ENCODE measurements at regions not wholly inside any gene's neighbourhood (a gene's known extent, or its start where the extent isn't known, plus 50 kb on each side); places are given as distances from the start of the nearest gene placed in this dataset.

DNA sequence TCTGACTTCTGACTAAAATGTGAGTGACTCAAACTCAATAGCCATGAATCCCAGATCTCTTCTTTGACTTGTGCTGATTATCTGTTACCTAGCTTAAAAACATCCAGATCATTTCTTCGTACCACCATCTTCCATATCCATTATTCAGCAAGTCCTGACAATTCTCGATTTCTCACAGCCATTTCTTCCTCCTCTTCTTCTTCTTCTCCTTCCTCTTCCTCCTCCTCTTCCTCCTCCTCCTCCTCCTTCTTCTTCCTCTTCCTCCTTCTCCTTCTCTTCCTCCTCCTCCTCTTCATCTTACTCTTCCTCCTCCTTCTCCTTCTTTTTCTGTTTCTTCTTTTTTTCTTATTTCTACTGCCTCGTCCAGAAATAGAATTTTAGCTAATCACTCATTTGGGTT, 77.0 kb upstream of the MAP1B start:
- no peak for DNase-seq (ENCODE audit: low read depth in 3 of 3, low spot score in 2 of 3)

DNA sequence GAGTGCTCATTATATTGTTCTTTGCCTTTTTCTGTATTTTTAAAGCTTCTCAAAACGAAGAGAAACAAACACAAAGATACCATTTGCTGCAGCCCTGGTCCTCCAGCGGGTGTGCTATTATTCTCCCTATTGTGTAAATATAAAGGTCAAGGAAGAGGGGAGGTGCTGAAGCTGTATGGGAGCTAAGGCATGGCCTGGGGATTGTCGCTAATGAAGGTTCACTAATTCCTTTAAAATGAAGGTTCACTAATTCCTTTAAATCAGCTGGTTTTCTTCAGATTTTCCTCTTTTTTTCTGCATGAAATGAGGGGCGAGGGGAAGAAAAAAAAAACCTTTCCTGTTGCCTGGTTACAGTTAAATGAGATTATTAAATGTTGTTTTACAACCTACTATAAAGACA, 74.5 kb upstream of the MAP1B start:
- no peak for DNase-seq (ENCODE audit: low read depth in 3 of 3, low spot score in 2 of 3)

DNA sequence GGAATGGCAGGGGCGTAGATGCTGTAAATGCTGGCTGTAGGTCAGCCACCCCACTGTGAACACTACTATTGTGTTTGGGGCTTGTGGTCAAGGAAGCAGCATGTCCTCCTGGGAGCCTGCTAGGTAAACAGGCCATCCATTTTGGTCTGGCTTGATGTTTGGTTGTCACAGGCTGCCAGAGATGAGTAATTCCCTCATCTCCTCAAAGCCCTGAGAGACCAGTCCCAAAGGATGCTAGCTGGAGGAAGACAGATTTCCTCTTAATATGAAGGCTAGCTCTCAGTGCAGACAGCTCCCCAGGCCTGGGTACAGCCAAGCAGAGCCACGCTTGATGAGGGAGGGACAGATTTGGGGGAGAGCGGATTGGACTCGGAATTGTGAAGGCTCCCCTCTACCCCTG, 72.5 kb upstream of the MAP1B start:
- DNase-seq (ENCODE audit: low read depth in 3 of 3, low spot score in 2 of 3) = no peak

DNA sequence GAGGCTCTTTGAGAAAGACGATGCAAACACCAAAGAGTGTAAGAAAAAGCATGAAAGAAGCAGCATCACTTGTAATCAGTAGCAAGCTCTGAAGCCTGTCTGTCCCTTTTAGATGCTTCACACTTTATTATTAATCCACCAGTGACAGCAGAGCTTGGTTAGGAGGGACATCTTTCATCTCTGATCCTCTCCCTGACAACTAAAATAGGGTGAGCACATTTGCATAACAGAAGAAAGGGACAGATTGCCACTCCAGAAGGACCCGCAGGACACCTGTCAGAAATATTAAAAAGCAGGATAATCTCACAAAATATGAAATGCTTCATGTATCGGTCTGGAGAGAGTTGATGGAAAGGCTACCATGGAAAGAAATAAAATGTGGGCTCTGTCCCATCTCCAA, 71.4 kb upstream of the MAP1B start:
- DNase-seq (ENCODE audit: low read depth in 3 of 3, low spot score in 2 of 3) = no peak

DNA sequence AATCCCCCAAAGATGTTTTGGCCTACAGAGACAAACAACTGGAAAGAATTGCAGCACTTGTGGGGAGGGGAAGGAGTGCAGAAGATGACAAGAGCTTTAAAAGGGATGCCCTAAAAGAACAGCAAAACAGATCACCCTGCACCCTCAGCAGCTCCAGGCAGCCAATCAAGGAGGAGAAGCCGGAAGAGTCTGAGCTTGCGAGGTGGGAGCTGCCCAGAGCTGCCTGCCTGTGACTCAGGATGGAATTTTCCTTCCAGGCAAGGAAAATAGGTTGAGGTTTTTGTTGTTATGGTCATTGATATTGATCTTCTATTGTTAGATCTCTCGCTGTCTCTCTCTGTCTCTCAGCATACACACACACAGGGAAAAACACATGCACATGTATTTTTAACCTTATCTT, 70.3 kb upstream of the MAP1B start:
- no peak for DNase-seq (ENCODE audit: low read depth in 3 of 3, low spot score in 2 of 3)

DNA sequence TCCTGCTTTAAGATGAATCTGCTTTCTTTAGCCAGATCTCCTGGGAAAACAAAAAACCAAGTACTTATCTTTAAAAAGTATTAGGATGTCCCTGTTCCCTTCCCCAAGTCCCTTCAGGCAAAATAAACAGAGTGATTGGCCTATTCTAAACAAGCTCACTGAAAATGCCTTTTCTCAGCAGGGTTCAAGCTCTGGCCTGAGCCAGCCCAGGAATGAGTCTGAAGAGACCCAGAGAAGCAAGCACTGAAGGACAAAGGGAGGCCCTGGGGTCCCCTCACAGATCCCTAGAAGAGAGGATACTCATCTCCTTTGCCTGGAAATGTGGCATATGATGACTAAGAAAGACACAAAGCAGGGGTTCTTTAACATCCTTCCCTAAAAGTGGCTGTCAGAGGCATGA, 66.8 kb upstream of the MAP1B start:
- no peak for DNase-seq (ENCODE audit: low read depth in 3 of 3, low spot score in 2 of 3)

DNA sequence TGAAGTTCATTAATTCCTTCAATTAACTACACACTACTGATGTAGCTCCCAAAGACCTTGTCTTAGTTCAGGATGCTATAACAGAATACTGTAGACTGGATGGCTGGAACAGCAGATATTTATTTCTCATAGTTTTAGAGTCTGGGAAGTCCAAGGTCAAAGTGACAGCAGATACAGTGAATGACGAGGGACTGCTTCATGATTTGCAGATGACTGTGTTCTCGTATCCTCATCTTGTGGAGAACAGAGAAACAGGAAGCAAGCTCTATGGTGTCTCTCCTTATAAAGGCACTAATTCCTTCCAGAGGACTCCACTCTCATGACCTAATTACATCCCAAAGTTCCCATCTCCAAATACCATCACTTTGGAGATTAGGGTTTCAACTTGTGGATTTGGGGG, 65.6 kb upstream of the MAP1B start:
- no peak for DNase-seq (ENCODE audit: low read depth in 3 of 3, low spot score in 2 of 3)

DNA sequence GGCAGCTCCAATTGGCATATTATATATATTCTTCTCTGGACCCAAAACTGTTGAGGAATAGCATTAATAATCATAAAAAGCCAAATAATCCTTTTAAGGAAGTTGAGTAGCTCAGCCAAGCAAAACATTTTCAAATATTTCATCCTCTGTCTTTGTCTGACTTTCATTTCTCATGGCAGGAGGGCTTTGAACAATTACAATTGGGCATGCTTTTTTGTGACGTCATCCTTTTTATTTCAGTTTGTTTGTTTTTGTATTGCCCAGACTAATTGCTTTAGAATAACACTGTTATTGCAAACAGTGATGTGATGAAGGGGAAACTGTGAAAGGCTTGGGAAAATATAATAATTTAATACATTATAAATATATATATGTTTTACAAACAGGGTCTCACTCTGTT, 65.2 kb upstream of the MAP1B start:
- DNase-seq (ENCODE audit: low read depth in 3 of 3, low spot score in 2 of 3) = no peak

DNA sequence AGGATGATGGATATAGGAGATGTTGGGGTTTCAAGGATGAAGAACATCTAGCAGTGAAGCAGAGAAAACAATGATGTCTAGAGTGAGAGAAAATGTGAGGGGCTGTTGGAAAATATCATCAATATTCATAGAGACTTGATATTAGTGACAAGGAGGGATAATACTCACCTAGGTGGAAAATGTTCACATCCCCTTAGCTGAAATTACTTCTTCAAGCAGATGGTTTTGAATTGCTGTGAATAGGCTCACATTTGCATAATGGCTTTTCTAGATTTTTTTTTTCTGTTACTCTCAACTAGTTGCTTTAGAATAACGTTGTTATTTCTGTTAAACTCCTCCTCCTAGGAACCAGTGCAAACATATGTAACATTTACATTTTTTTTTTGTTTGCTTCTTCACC, 61.6 kb upstream of the MAP1B start:
- DNase-seq (ENCODE audit: low read depth in 3 of 3, low spot score in 2 of 3) = no peak

DNA sequence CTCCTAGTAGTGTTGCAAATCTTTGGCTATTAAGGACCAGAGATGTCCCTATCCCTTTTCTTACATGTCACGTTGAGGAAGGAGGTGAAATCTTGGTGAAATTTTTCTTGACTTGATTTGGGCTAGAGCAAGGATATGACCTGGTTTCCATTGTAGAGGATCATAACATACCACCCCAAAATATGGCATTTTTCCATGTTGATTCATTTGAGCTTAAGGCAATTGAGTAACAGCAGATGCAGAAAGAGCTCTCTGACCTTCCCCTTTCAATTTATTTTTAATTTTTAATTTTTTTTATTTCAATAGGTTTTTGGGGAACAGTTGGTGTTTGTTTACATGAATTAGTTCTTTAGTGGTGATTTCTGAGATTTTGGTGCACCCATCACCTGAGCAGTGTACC, 61.2 kb upstream of the MAP1B start:
- no peak for DNase-seq (ENCODE audit: low read depth in 3 of 3, low spot score in 2 of 3)

DNA sequence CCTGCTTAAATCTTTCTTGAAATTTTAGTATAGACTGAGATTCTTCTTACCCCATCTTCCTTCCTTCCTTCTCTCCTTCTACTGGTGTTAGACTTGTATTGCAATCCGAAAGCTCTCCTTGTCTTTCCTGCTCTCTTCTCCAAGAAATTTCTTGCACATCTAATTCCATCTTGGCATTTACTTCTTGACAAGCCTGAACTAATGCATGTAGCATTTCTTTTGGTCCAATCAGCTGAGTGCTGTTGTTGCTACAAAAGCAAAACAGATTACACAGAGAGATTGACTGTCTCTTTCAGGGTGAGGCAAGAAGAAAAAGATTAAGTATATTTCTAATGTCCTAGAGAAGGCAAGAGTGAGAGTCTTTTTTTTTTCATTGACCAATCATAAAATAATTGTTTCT, 51.6 kb upstream of the MAP1B start:
- DNase-seq (ENCODE audit: low read depth in 3 of 3, low spot score in 2 of 3) = no peak

Measured in right renal cortex interstitium (tissue), 3 donors.